IMR-90 (cell line): ENCODE measurements at regions not wholly inside any gene's neighbourhood (a gene's known extent, or its start where the extent isn't known, plus 50 kb on each side); places are given as distances from the start of the nearest gene placed in this dataset.
A peak's percentile ranks its signal among the peaks of the same experiment; 100 is the strongest.

ENCODE experiments used
- ATAC-seq: fragments of 200-7000 bp; cut with Tn5 transposase; 2 replicates; pipeline ENCODE4 v1.9.1; 2020; ENCODE audit warnings: low read depth, mild to moderate bottlenecking, moderate library complexity
- BruUV-seq: library from RNA; stranded (reverse); fragments of 400-500 nt; replicated peaks from 2 replicates; lab custom pipeline; 2021; lab: Mats Ljungman, UMichigan
- CTCF ChIA-PET: fragments of 300-600 bp; formaldehyde crosslinking; extraction: SDS; loops from one replicate; lab custom pipeline; 2021; ENCODE audit warnings: antibody characterized with exemption; lab: Yijun Ruan, JAX
- POLR2A ChIA-PET: fragments of 300-600 bp; sonication (Branson Sonifier 250); formaldehyde crosslinking; loops from one replicate; lab custom pipeline; 2022; ENCODE audit warnings: antibody characterized with exemption; ENCODE audit not compliant: unreplicated experiment; lab: Charles Lee
- DNase-seq: peaks from one replicate; pipeline ENCODE4 v3.0.0; 2013
- H2AFZ ChIP-seq: replicated peaks from 2 replicates; pipeline ENCODE3; 2013; ENCODE audit warnings: low read length, mild to moderate bottlenecking; ENCODE audit not compliant: poor library complexity
- H2AK5ac ChIP-seq: 2 replicates; pipeline ENCODE4 v1.6.1; 2013; ENCODE audit warnings: low read depth, low read length, inconsistent platforms
- H2AK9ac ChIP-seq: replicated peaks from 2 replicates; pipeline ENCODE3; 2013; ENCODE audit warnings: mild to moderate bottlenecking, low read depth, low read length, moderate library complexity; ENCODE audit not compliant: poor library complexity
- H2BK120ac ChIP-seq: 2 replicates; pipeline ENCODE4 v1.6.1; 2013; ENCODE audit warnings: low read depth, low read length, inconsistent platforms
- H2BK15ac ChIP-seq: 3 replicates; pipeline ENCODE4 v1.6.1; 2013; ENCODE audit warnings: low read depth, low read length, inconsistent platforms
- H2BK20ac ChIP-seq: 2 replicates; pipeline ENCODE4 v1.6.1; 2013; ENCODE audit warnings: low read depth, mild to moderate bottlenecking, inconsistent platforms, low read length, moderate library complexity
- H2BK5ac ChIP-seq: 2 replicates; pipeline ENCODE4 v1.6.1; 2013; ENCODE audit warnings: mild to moderate bottlenecking, low read depth, low read length, inconsistent platforms; ENCODE audit not compliant: poor library complexity, severe bottlenecking
- H3K14ac ChIP-seq: replicated peaks from 2 replicates; pipeline ENCODE4 v1.6.1; 2013; ENCODE audit warnings: low read depth, low read length, inconsistent platforms
- H3K18ac ChIP-seq: 2 replicates; pipeline ENCODE4 v1.6.1; 2013; ENCODE audit warnings: low read depth, low read length, control low read depth
- H3K23ac ChIP-seq: 2 replicates; pipeline ENCODE4 v1.6.1; 2013; ENCODE audit warnings: low read depth, low read length, inconsistent platforms
- H3K27ac ChIP-seq: 2 replicates; pipeline ENCODE4 v1.5.1; 2013; ENCODE audit warnings: mild to moderate bottlenecking, control low read depth, low read length; ENCODE audit not compliant: insufficient read depth
- H3K27me3 ChIP-seq: 2 replicates; pipeline ENCODE4 v1.6.1; 2013; ENCODE audit warnings: low read length; ENCODE audit not compliant: control insufficient read depth, insufficient read depth
- H3K36me3 ChIP-seq: 2 replicates; pipeline ENCODE4 v1.6.1; 2013; ENCODE audit warnings: low read length, mixed read lengths; ENCODE audit not compliant: control insufficient read depth, insufficient read depth
- H3K4ac ChIP-seq: 2 replicates; pipeline ENCODE4 v1.6.1; 2013; ENCODE audit warnings: low read depth, low read length, inconsistent platforms
- H3K4me1 ChIP-seq: 2 replicates; pipeline ENCODE4 v1.6.1; 2013; ENCODE audit warnings: low read length, mixed read lengths; ENCODE audit not compliant: control insufficient read depth, insufficient read depth
- H3K4me2 ChIP-seq: 2 replicates; pipeline ENCODE4 v1.6.1; 2013; ENCODE audit warnings: low read depth, mild to moderate bottlenecking, control low read depth, low read length, moderate library complexity
- H3K4me3 ChIP-seq: 2 replicates; pipeline ENCODE4 v1.5.1; 2013; ENCODE audit warnings: low read depth, mild to moderate bottlenecking, control low read depth, low read length, moderate library complexity; ENCODE audit not compliant: insufficient read depth
- H3K56ac ChIP-seq: 2 replicates; pipeline ENCODE4 v1.6.1; 2013; ENCODE audit warnings: low read length, inconsistent platforms; ENCODE audit not compliant: insufficient read depth; ENCODE audit errors: extremely low read depth
- H3K79me1 ChIP-seq, 2 experiments: 2 replicates each; pipeline ENCODE4 v1.6.1; 2013; ENCODE audit warnings: low read length in 2 of 2, inconsistent platforms in 1 of 2, low read depth in 1 of 2
- H3K9ac ChIP-seq: 2 replicates; pipeline ENCODE4 v1.6.1; 2013; ENCODE audit warnings: low read depth, low read length, control low read depth
- H3K9me1 ChIP-seq: 2 replicates; pipeline ENCODE4 v1.6.1; 2013; ENCODE audit warnings: low read length, inconsistent platforms; ENCODE audit not compliant: insufficient read depth
- H3K9me3 ChIP-seq: 2 replicates; pipeline ENCODE4 v1.6.1; 2013; ENCODE audit warnings: low read length; ENCODE audit not compliant: control insufficient read depth, insufficient read depth
- H4K20me1 ChIP-seq: 2 replicates; pipeline ENCODE4 v1.6.1; 2013; ENCODE audit warnings: low read length, inconsistent platforms; ENCODE audit not compliant: insufficient read depth
- H4K5ac ChIP-seq: 2 replicates; pipeline ENCODE4 v1.6.1; 2013; ENCODE audit warnings: mild to moderate bottlenecking, low read depth, low read length, control low read depth
- H4K8ac ChIP-seq, 2 experiments: 2 replicates each; pipeline ENCODE4 v1.6.1; 2013; ENCODE audit warnings: low read depth in 2 of 2, low read length in 2 of 2, control low read depth in 1 of 2, inconsistent platforms in 1 of 2
- H4K91ac ChIP-seq: 2 replicates; pipeline ENCODE4 v1.6.1; 2013; ENCODE audit warnings: low read depth, low read length, inconsistent platforms; ENCODE audit not compliant: insufficient read depth
- BHLHE40 ChIP-seq: fragments of 150-350 bp; IDR thresholded peaks from 2 replicates; pipeline ENCODE4 v1.6.1; 2016; ENCODE audit warnings: mild to moderate bottlenecking, low read depth, low read length
- CHD1 ChIP-seq: IDR thresholded peaks from 2 replicates; pipeline ENCODE4 v1.6.1; 2012; ENCODE audit warnings: low read depth, low read length, improper control_type of control experiment
- CTCF ChIP-seq: conservative IDR thresholded peaks from 2 replicates; pipeline ENCODE4 v1.5.1; 2012; ENCODE audit warnings: mild to moderate bottlenecking, low read depth, low read length, improper control_type of control experiment
- ELK1 ChIP-seq: fragments of 150-350 bp; IDR thresholded peaks from 2 replicates; pipeline ENCODE4 v1.6.1; 2016; ENCODE audit warnings: low read depth, mild to moderate bottlenecking, low read length, moderate library complexity, borderline replicate concordance
- FOS ChIP-seq: fragments of 150-350 bp; IDR thresholded peaks from 2 replicates; pipeline ENCODE4 v1.6.1; 2016; ENCODE audit warnings: low read depth, low read length
- MAZ ChIP-seq: IDR thresholded peaks from 2 replicates; pipeline ENCODE4 v1.6.1; 2012; ENCODE audit warnings: low read depth, mild to moderate bottlenecking, low read length, improper control_type of control experiment, moderate library complexity, borderline replicate concordance
- MXI1 ChIP-seq: IDR thresholded peaks from 2 replicates; pipeline ENCODE4 v1.6.1; 2012; ENCODE audit warnings: low read depth, mild to moderate bottlenecking, low read length, moderate library complexity, borderline replicate concordance
- NFE2L2 ChIP-seq: fragments of 150-350 bp; IDR thresholded peaks from 2 replicates; pipeline ENCODE4 v1.6.1; 2016; ENCODE audit warnings: low read depth, mild to moderate bottlenecking, low read length
- RAD21 ChIP-seq: IDR thresholded peaks from 2 replicates; pipeline ENCODE4 v1.6.1; 2012; ENCODE audit warnings: low read length, improper control_type of control experiment
- RFX5 ChIP-seq: IDR thresholded peaks from 2 replicates; pipeline ENCODE4 v1.8.0; 2012; ENCODE audit warnings: low read depth, mild to moderate bottlenecking, low read length, moderate library complexity
- SMC3 ChIP-seq: fragments of 150-350 bp; IDR thresholded peaks from 2 replicates; pipeline ENCODE4 v1.6.1; 2016; ENCODE audit warnings: low read depth, mild to moderate bottlenecking, antibody characterized with exemption, low read length, moderate library complexity
- USF2 ChIP-seq: fragments of 150-350 bp; IDR thresholded peaks from 2 replicates; pipeline ENCODE4 v1.6.1; 2017; ENCODE audit warnings: mild to moderate bottlenecking, antibody characterized with exemption, low read length, low read depth
- dilution Hi-C: fragments of 300-500 bp; cut with HindIII; formaldehyde crosslinking; loops from one replicate; pipeline ENCODE4 v1.14.3; 2018; ENCODE audit warnings: low sequenced_read_pairs; ENCODE audit not compliant: unreplicated experiment
- in situ Hi-C: fragments of 300-500 bp; cut with MboI; formaldehyde crosslinking; loops from 3 replicates; pipeline ENCODE4 v1.14.3; 2019; ENCODE audit warnings: low sequenced_read_pairs, inconsistent platforms, mixed read lengths
- intact Hi-C: fragments of 100-400 bp; cut with micrococcal nuclease; formaldehyde crosslinking; loops from 2 replicates; pipeline ENCODE4 v1.10.0; 2022

GRCh38 chr7:96400518-96400917, 78.6 kb upstream of the SLC25A13 start:
- Histone ChIP-seq H3K4ac (no peak overlapping the region), H3K79me1 (no peaks in the 10 kb centered on the region), H4K91ac (no peak overlapping the region), H4K5ac (no peak overlapping the region), H2BK20ac (no peak overlapping the region), H2BK120ac (no peak overlapping the region), H3K4me2 (no peak overlapping the region), H3K4me1 (no peaks in the 10 kb centered on the region), H3K23ac (no peak overlapping the region), H3K27me3 (no peaks in the 10 kb centered on the region), H3K18ac (no peak overlapping the region), H3K14ac (no peak overlapping the region), H3K36me3 (no peaks in the 10 kb centered on the region), H2AK5ac (no peak overlapping the region), H2BK5ac (no peak overlapping the region), H2AK9ac (no peak overlapping the region), H3K56ac (no peak overlapping the region), H4K8ac (no peak overlapping the region), H3K9ac (no peak overlapping the region), H4K20me1 (no peaks in the 10 kb centered on the region), H3K4me3 (no peak overlapping the region), H3K27ac (no peak overlapping the region), H2AFZ (no peak overlapping the region), H3K9me3 (no peaks in the 10 kb centered on the region), H3K9me1 (no peaks in the 10 kb centered on the region), H2BK15ac (no peak overlapping the region)
- in situ Hi-C loops (no loop called here), intact Hi-C loops (no loop called here), dilution Hi-C loops (no loop called here)
- DNase-seq (peak; percentile 7), ATAC-seq (no peak)
- CTCF ChIA-PET: no interaction called here
- POLR2A ChIA-PET: no interaction called here
- TF ChIP-seq USF2: no peak
- no peak for TF ChIP-seq FOS
- no peak for TF ChIP-seq RAD21
- no peak for TF ChIP-seq SMC3
- no peak for TF ChIP-seq MAZ
- TF ChIP-seq CHD1: no peak
- no peak for TF ChIP-seq BHLHE40
- TF ChIP-seq ELK1: no peak
- TF ChIP-seq RFX5: no peak
- TF ChIP-seq NFE2L2: no peak
- TF ChIP-seq MXI1: no peak
- TF ChIP-seq CTCF: no peak
- no TSS peak for BruUV-seq
